NB4 (cell line): ENCODE measurements at regions not wholly inside any gene's neighbourhood (a gene's known extent, or its start where the extent isn't known, plus 50 kb on each side); places are given as distances from the start of the nearest gene placed in this dataset.
"Not testable (repeated sequence)": the region's sequence is repeated elsewhere in the genome, so short reads cannot be mapped to it uniquely, and the experiment has no call there.

Experiments
- DNase-seq: peaks from one replicate; pipeline ENCODE4 v3.0.0; 2010; ENCODE audit warnings: low read depth
- H3K4me3 ChIP-seq: one replicate; pipeline ENCODE4 v1.5.1; 2011; ENCODE audit warnings: mild to moderate bottlenecking, low read depth, low read length, moderate library complexity
- MYC ChIP-seq: IDR thresholded peaks from 2 replicates; pipeline ENCODE4 v1.6.1; 2011; ENCODE audit warnings: low read depth, low read length
- POLR2A ChIP-seq: IDR thresholded peaks from 2 replicates; pipeline ENCODE4 v1.6.1; 2011; ENCODE audit warnings: mild to moderate bottlenecking; ENCODE audit not compliant: insufficient read length; ENCODE audit errors: extremely low read depth
- TF ChIP-seq, protein P1 (sequence below): IDR thresholded peaks from 2 replicates; pipeline ENCODE4 v1.6.1; 2011; ENCODE audit warnings: low read depth, low read length
- TF ChIP-seq, protein P2 (sequence below): IDR thresholded peaks from one replicate; pipeline ENCODE4 v1.5.1; 2012; ENCODE audit warnings: low read depth, low read length

DNA sequence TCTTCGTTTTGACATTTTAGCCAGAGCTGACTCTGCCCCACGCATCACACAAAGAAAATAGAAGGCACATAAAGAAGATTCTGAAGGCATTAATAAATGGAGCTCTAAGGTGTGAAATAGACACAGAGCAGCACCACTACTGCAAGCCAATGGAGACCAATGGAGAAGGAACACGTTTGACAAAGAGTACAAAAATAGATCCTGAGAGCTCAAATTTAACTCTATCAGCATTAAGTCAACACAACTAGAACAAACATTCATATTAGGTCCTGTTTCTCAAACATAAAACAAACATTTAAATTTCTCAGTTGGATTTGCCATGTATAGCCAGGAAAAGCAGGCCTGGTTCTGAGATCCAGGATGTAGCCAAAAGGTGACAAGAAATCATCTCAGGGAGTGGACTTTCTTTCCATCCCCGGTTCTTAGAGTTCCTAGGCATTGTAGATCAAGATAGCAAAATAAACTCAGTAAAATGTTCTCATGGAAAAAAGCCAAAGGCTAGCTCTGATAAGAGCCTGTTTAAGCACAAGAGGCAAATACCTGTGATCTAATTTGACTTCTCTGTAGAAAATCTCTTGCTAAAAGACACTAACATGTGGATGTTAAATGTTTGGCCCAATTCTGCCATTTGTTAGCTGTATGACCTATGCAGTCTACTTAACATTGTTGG is 174.2 kb upstream of the VIPR2 start:
- no peak overlapping the region for H3K4me3 ChIP-seq
- no peak for DNase-seq
- TF ChIP-seq, protein P1, sequence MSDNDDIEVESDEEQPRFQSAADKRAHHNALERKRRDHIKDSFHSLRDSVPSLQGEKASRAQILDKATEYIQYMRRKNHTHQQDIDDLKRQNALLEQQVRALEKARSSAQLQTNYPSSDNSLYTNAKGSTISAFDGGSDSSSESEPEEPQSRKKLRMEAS, result no peak
- TF ChIP-seq POLR2A, result no peak
- TF ChIP-seq, protein P2, sequence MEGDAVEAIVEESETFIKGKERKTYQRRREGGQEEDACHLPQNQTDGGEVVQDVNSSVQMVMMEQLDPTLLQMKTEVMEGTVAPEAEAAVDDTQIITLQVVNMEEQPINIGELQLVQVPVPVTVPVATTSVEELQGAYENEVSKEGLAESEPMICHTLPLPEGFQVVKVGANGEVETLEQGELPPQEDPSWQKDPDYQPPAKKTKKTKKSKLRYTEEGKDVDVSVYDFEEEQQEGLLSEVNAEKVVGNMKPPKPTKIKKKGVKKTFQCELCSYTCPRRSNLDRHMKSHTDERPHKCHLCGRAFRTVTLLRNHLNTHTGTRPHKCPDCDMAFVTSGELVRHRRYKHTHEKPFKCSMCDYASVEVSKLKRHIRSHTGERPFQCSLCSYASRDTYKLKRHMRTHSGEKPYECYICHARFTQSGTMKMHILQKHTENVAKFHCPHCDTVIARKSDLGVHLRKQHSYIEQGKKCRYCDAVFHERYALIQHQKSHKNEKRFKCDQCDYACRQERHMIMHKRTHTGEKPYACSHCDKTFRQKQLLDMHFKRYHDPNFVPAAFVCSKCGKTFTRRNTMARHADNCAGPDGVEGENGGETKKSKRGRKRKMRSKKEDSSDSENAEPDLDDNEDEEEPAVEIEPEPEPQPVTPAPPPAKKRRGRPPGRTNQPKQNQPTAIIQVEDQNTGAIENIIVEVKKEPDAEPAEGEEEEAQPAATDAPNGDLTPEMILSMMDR, result no peak

DNA sequence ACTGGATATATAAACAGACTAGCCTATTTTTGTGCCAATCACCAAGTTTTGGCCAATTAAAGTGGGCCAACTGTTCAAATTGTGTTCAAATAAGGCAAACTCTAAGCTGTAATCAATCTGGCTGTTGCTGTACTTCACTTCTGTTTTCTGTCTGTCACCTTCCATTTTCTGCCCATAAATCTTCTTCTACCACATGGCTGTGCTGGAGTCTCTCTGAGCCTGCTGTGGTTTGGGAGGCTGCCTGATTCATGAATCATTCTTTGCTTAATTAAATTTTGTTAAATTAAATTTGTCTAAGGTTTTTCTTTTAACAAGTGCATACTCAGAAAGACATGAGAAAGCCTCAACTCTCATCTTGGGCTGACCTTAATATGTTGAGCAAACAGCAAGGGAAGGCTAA is 172.6 kb upstream of the VIPR2 start:
- TF ChIP-seq, protein P1, result no peak
- no peak for TF ChIP-seq POLR2A
- no peak for TF ChIP-seq MYC
- TF ChIP-seq, protein P2, result no peak
- no peak overlapping the region for H3K4me3 ChIP-seq
- no peak for DNase-seq

DNA sequence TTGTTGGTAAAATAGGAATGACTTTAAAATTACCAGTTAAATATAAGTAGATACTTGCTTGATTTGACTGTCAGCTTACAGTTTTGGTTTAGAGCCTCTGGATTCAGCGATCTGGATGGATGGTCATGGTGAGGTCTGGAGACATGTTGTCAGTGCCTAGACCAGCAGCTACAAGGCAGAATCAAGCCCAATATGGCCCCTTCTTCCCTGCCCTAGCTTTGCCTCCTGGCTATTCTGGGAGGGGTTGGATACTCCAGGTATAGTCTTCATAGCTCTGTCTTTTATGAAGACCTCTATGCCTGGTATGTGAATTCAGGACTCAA is 166.5 kb upstream of the VIPR2 start:
- DNase-seq, result no peak
- TF ChIP-seq, protein P1, result no peak
- no peak for TF ChIP-seq MYC
- no peak for TF ChIP-seq POLR2A
- TF ChIP-seq, protein P2, result no peak
- H3K4me3 ChIP-seq, result no peak overlapping the region

DNA sequence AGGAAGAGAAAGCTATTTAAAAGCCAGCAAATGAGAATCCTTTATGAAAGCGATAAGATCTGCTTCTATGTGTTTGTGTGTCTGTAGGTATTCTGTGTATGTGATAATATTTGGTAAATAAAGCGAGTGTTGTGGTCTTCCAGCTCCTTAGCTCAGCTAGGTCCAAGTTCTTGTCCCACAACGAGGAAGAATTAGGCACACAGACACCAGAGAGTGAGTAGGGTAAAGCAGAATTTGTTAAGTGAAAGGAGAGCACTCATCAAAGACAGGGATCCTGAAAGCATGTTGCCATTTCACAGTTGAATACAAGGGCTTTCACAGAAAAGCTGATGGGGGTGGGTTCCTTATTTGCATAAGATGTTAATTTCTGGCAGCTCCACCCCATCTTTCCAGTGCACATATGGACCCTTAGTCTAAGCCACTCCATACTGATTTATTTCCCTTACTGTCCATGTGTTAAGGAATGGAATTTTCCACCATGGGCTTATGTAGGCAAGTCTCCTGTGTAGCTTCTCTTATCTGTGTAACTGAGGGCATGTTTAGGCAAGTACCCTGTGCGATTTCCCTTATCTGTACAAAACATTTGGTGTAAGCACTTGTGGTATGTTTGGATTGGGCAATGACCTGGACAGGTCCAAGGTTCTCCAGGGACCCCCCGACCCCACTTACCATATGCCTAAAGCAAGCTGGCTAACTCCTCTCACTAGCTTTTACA is 165.9 kb upstream of the VIPR2 start:
- TF ChIP-seq POLR2A (no peak), MYC (no peak)
- TF ChIP-seq, protein P1, result no peak
- TF ChIP-seq, protein P2, result no peak
- no peak for DNase-seq
- no peak overlapping the region for H3K4me3 ChIP-seq

DNA sequence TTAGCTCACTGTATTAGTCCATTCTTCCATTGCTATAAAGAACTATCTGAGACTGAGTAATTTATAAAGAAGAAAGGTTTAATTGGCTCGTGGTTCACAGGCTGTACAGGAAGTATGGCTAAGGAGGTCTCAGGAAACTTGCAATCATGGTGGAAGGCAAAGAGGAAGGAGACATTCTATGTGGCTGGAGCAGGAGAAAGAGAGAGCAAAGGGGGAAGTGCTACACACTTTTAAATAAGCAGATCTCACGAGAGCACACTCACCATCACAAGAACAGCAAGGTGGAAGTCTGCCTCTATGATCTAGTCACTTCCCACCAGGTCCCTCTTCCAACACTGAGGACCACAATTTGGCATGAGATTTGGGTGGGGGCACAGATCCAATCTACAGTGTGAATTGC is 164.5 kb upstream of the VIPR2 start:
- H3K4me3 ChIP-seq, DNase-seq: not testable (repeated sequence)

DNA sequence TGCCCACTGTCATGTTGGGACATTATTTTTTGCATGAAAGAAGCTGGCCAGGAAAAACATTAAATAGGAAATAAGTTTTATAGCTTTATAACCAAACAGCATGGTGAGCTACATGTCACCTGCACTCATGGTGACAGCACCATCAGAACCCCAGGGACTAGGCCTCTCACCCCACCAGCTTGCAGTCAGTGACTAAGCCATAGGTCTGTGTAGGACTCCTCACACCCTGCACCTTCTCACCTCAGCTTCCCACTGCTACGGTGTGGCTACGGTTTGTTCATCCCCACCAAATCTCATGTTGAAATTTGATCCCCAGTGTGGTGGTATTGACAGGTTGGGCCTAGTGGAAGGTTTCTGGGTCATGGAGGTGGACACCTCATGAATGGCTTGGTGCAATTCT is 161.3 kb upstream of the VIPR2 start:
- DNase-seq, result no peak
- no peak overlapping the region for H3K4me3 ChIP-seq
- TF ChIP-seq, protein P1, result no peak
- TF ChIP-seq MYC, result no peak
- TF ChIP-seq, protein P2, result no peak
- TF ChIP-seq POLR2A, result no peak

DNA sequence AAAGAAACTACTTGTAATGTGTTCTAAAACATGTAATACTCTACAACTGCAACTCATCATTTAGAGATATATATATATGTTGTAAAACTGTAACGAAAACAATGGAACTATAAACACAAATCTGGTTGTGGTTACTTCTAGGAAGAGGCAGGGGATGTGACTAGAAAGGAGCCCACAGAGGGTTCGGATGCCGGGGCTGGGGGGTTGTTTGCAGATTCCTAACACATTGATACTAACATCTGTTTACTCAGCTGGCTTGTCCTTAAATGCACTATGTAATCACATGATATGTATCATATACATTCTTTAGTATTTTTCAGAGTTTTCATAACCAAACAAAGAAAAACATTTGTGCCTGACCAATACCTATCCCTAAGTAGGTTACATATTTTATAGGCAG is 160.5 kb upstream of the VIPR2 start:
- DNase-seq, H3K4me3 ChIP-seq: not testable (repeated sequence)

DNA sequence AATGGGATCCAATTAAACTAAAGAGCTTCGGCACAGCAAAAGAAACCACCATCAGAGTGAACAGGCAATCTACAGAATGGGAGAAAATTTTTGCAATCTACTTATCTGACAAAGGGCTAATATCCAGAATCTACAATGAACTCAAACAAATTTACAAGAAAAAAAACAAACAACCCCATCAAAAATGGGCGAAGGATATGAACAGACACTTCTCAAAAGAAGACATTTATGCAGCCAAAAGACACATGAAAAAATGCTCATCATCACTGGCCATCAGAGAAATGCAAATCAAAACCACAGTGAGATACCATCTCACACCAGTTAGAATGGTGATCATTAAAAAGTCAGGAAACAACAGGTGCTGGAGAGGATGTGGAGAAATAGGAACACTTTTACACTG is 158.8 kb upstream of the VIPR2 start:
- not testable (repeated sequence) for DNase-seq, H3K4me3 ChIP-seq
